GM12878 (cell line): ENCODE measurements at regions not wholly inside any gene's neighbourhood (a gene's known extent, or its start where the extent isn't known, plus 50 kb on each side); places are given as distances from the start of the nearest gene placed in this dataset.
"Not testable (repeated sequence)": the region's sequence is repeated elsewhere in the genome, so short reads cannot be mapped to it uniquely, and the experiment has no call there.

Experiments
- ATAC-seq: fragments of 200-7000 bp; cut with Tn5 transposase; 3 replicates; pipeline ENCODE4 v1.9.1; 2020; ENCODE audit warnings: mild to moderate bottlenecking, moderate library complexity
- BruUV-seq: library from RNA; stranded (reverse); fragments of 400-500 nt; replicated peaks from 2 replicates; lab custom pipeline; 2021; lab: Mats Ljungman, UMichigan
- CTCF ChIA-PET: fragments of 300-600 bp; sonication (Branson Sonifier 250); formaldehyde crosslinking; extraction: SDS; loops from one replicate; lab custom pipeline; 2021; ENCODE audit warnings: inconsistent platforms; lab: Yijun Ruan, JAX
- POLR2A ChIA-PET: fragments of 350-600 bp; formaldehyde crosslinking; extraction: SDS; loops from one replicate; lab custom pipeline; 2021; ENCODE audit warnings: inconsistent platforms; lab: Charles Lee
- RAD21 ChIA-PET: fragments of 300-600 bp; sonication (Branson Sonifier 250); formaldehyde crosslinking; loops from one replicate; lab custom pipeline; 2023; ENCODE audit warnings: antibody characterized with exemption; ENCODE audit not compliant: unreplicated experiment; lab: Charles Lee
- SMC1A ChIA-PET: fragments of 300-600 bp; sonication (Branson Sonifier 250); formaldehyde crosslinking; loops from one replicate; lab custom pipeline; 2023; ENCODE audit not compliant: unreplicated experiment, uncharacterized antibody; lab: Charles Lee
- DNase-seq: peaks from one replicate; pipeline ENCODE4 v3.0.0-alpha.2; 2011; ENCODE audit warnings: low read depth, low spot score
- FAIRE-seq: peaks from 3 replicates; lab custom pipeline; 2011; peaks lifted over from hg19 to GRCh38; lab: Jason Lieb, UNC
- H2AFZ ChIP-seq: 2 replicates; pipeline ENCODE4 v1.6.0; 2011; ENCODE audit warnings: low read depth, low read length, control low read depth; ENCODE audit not compliant: control insufficient read depth
- H3K27ac ChIP-seq: 2 replicates; pipeline ENCODE4 v1.5.1; 2011; ENCODE audit warnings: control low read depth; ENCODE audit not compliant: control insufficient read depth, insufficient read depth
- H3K27me3 ChIP-seq, 2 experiments: replicated peaks in 1 of 2; 2 replicates each; pipeline versions ENCODE4 v1.6.0 to v1.6.1; 2011; ENCODE audit warnings: low read length in 1 of 2; ENCODE audit not compliant: control insufficient read depth in 2 of 2, insufficient read depth in 2 of 2
- H3K36me3 ChIP-seq, 2 experiments: 2 replicates each; pipeline ENCODE4 v1.5.1; 2011; ENCODE audit warnings: low read length in 1 of 2; ENCODE audit not compliant: control insufficient read depth in 2 of 2, insufficient read depth in 2 of 2
- H3K4me1 ChIP-seq: 2 replicates; pipeline ENCODE4 v1.6.1; 2011; ENCODE audit warnings: mild to moderate bottlenecking, low read length, moderate library complexity, mixed read lengths; ENCODE audit not compliant: control insufficient read depth, insufficient read depth
- H3K4me2 ChIP-seq: 2 replicates; pipeline ENCODE4 v1.6.0; 2011; ENCODE audit warnings: control low read depth; ENCODE audit not compliant: control insufficient read depth, insufficient read depth
- H3K4me3 ChIP-seq: fragments of 200-600 bp; sonication (generic); 2 replicates; pipeline ENCODE4 v1.5.1; 2016
- H3K79me2 ChIP-seq: 2 replicates; pipeline ENCODE4 v1.6.0; 2011; ENCODE audit warnings: low read length; ENCODE audit not compliant: control insufficient read depth, insufficient read depth
- H3K9ac ChIP-seq: 2 replicates; pipeline ENCODE4 v1.8.0; 2011; ENCODE audit warnings: low read length, control low read depth, mixed read lengths; ENCODE audit not compliant: control insufficient read depth, insufficient read depth
- H3K9me3 ChIP-seq: replicated peaks from 3 replicates; pipeline ENCODE4 v1.5.1; 2011; ENCODE audit warnings: mild to moderate bottlenecking, low read length; ENCODE audit not compliant: control insufficient read depth, insufficient read depth
- H4K20me1 ChIP-seq: 2 replicates; pipeline ENCODE4 v1.6.0; 2011; ENCODE audit not compliant: control insufficient read depth, insufficient read depth
- NKRF ChIP-seq: fragments of 450-650 bp; conservative IDR thresholded peaks from 2 replicates; pipeline ENCODE4 v1.6.1; 2017; ENCODE audit warnings: mild to moderate bottlenecking, moderate library complexity
- NR2F1 ChIP-seq: fragments of 450-650 bp; conservative IDR thresholded peaks from 2 replicates; pipeline ENCODE4 v1.6.1; 2017; ENCODE audit warnings: mild to moderate bottlenecking
- WGBS: methylation state at CpG from one replicate; pipeline ENCODE4 v1.1.6; 2016; ENCODE audit warnings: low lambda C conversion rate; ENCODE audit not compliant: insufficient replicate concordance, insufficient coverage; ENCODE audit errors: missing lambda C conversion rate; 5-methylcytosine and 5-hydroxymethylcytosine counted together
- in situ Hi-C: fragments of 300-500 bp; cut with MboI; formaldehyde crosslinking; loops from 9 replicates; pipeline ENCODE4 v1.14.3; 2018; ENCODE audit warnings: mixed read lengths
- intact Hi-C: fragments of 100-400 bp; cut with micrococcal nuclease; formaldehyde crosslinking; loops from one replicate; pipeline ENCODE4 v1.14.2; 2022; ENCODE audit not compliant: unreplicated experiment

- Histone ChIP-seq H3K9ac (no peak overlapping the region), H3K4me3 (no peak overlapping the region), H4K20me1 (no peaks in the 10 kb centered on the region), H3K4me2 (no peak overlapping the region), H3K27ac (no peak overlapping the region), H3K36me3 (no peaks in the 10 kb centered on the region), H3K79me2 (no peaks in the 10 kb centered on the region), H2AFZ (no peak overlapping the region), H3K4me1 (no peaks in the 10 kb centered on the region), H3K27me3 (peaks cover 2 to 3% of the 10 kb centered on the region in 2 experiments; a peak in 3 of 4 replicates), H3K9me3 (no peaks in the 10 kb centered on the region)
- BruUV-seq, result no TSS peak
- TF ChIP-seq NR2F1 (peak; percentile 58), NKRF (no peak)
- in situ Hi-C loops (no loop called here), intact Hi-C loops (no loop called here)
- DNase-seq, result no peak
- no peak for ATAC-seq
- WGBS, result 26% methylated on average over 10 of the region's 11 CpGs
- ChIA-PET SMC1A (no interaction called here), POLR2A (no interaction called here), RAD21 (no interaction called here), CTCF (no interaction called here)
- FAIRE-seq, result no peak
These were observed 344.5 kb upstream of the SFSWAP start for GRCh38 chr12:131366261-131366871.

- H3K4me3 ChIP-seq, H3K9me3 ChIP-seq, ATAC-seq, H4K20me1 ChIP-seq, RAD21 ChIA-PET, H2AFZ ChIP-seq, H3K4me2 ChIP-seq, CTCF ChIA-PET, H3K4me1 ChIP-seq, FAIRE-seq, H3K36me3 ChIP-seq, in situ Hi-C loops, H3K27ac ChIP-seq, H3K79me2 ChIP-seq, BruUV-seq, H3K27me3 ChIP-seq, POLR2A ChIA-PET, intact Hi-C loops, DNase-seq, SMC1A ChIA-PET, H3K9ac ChIP-seq: not testable (repeated sequence)
- 35% methylated on average over 12 of the region's 27 CpGs for WGBS
These were observed 343.6 kb upstream of the SFSWAP start for GRCh38 chr12:131367067-131367982.
